SK-N-SH treated with all-trans-retinoic acid at 6 μM for 48 hours (cell line): ENCODE measurements at regions not wholly inside any gene's neighbourhood (a gene's known extent, or its start where the extent isn't known, plus 50 kb on each side); places are given as distances from the start of the nearest gene placed in this dataset.

ENCODE experiments used
- ARNTL ChIP-seq: fragments of 450-650 bp; formaldehyde crosslinking; IDR thresholded peaks from 2 replicates; pipeline ENCODE4 v1.5.0; 2020; ENCODE audit warnings: low read depth, mild to moderate bottlenecking, moderate library complexity, borderline replicate concordance
- CSDC2 ChIP-seq: fragments of 250-450 bp; sonication (Bioruptor Pico); IDR thresholded peaks from 2 replicates; pipeline ENCODE4 v1.5.0; 2020; ENCODE audit warnings: mild to moderate bottlenecking, moderate library complexity
- GLIS3 ChIP-seq: fragments of 250-450 bp; sonication (Bioruptor Pico); IDR thresholded peaks from 2 replicates; pipeline ENCODE4 v1.5.0; 2020; ENCODE audit warnings: mild to moderate bottlenecking, moderate library complexity
- OSR1 ChIP-seq: fragments of 250-450 bp; sonication (Bioruptor Pico); IDR thresholded peaks from 2 replicates; pipeline ENCODE4 v1.8.0; 2022; ENCODE audit warnings: moderate library complexity, mild to moderate bottlenecking, inconsistent platforms
- RARB ChIP-seq: fragments of 250-450 bp; sonication (Bioruptor Pico); IDR thresholded peaks from 2 replicates; pipeline ENCODE4 v1.8.0; 2021; ENCODE audit warnings: mild to moderate bottlenecking, moderate library complexity
- SNAI2 ChIP-seq: fragments of 250-450 bp; sonication (Bioruptor Pico); IDR thresholded peaks from 2 replicates; pipeline ENCODE4 v1.5.0; 2020; ENCODE audit warnings: mild to moderate bottlenecking, moderate library complexity
- ZFP3 ChIP-seq: fragments of 250-450 bp; sonication (Bioruptor Pico); IDR thresholded peaks from 2 replicates; pipeline ENCODE4 v1.5.0; 2020; ENCODE audit warnings: mild to moderate bottlenecking, moderate library complexity
- ZFP30 ChIP-seq: fragments of 450-650 bp; formaldehyde crosslinking; IDR thresholded peaks from 2 replicates; pipeline ENCODE4 v1.5.0; 2022; ENCODE audit warnings: mild to moderate bottlenecking, moderate library complexity
- TF ChIP-seq, protein P1 (sequence below): fragments of 250-450 bp; sonication (Bioruptor Pico); IDR thresholded peaks from 2 replicates; pipeline ENCODE4 v1.5.1; 2021; ENCODE audit warnings: mild to moderate bottlenecking, moderate library complexity
- TF ChIP-seq, protein P2 (sequence below): fragments of 250-450 bp; sonication (Bioruptor Pico); IDR thresholded peaks from 2 replicates; pipeline ENCODE4 v1.5.0; 2020; ENCODE audit warnings: mild to moderate bottlenecking, moderate library complexity

DNA sequence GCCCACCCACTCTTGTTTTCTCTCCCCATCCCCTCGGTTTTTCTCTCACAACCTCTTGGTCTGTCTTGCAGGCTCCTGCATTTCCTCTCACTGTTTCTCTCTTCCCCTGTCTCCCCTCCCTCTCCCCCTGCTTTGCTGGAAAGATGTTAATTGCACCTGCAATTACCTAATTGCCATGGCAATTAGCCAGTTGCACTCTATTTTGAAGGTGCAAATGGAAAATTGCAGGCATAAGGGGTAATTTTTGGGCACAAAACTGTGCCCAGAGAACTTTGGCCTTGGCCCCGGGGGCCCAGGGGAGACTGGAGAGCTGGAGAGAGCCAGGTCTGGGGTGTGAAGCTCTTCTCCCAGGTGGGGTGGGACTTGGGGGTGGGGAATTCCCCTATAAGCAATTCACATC is 164.5 kb upstream of the TLE3 start:
- TF ChIP-seq CSDC2 (CRISPR knock-in tag) (no peak), ZFP30 (no peak), OSR1 (CRISPR knock-in tag) (no peak), ARNTL (no peak), RARB (no peak), SNAI2 (CRISPR knock-in tag) (no peak), ZFP3 (no peak), GLIS3 (CRISPR knock-in tag) (no peak)
- TF ChIP-seq, protein P1, sequence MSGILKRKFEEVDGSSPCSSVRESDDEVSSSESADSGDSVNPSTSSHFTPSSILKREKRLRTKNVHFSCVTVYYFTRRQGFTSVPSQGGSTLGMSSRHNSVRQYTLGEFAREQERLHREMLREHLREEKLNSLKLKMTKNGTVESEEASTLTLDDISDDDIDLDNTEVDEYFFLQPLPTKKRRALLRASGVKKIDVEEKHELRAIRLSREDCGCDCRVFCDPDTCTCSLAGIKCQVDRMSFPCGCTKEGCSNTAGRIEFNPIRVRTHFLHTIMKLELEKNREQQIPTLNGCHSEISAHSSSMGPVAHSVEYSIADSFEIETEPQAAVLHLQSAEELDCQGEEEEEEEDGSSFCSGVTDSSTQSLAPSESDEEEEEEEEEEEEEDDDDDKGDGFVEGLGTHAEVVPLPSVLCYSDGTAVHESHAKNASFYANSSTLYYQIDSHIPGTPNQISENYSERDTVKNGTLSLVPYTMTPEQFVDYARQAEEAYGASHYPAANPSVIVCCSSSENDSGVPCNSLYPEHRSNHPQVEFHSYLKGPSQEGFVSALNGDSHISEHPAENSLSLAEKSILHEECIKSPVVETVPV (CRISPR knock-in tag), result no peak
- TF ChIP-seq, protein P2, sequence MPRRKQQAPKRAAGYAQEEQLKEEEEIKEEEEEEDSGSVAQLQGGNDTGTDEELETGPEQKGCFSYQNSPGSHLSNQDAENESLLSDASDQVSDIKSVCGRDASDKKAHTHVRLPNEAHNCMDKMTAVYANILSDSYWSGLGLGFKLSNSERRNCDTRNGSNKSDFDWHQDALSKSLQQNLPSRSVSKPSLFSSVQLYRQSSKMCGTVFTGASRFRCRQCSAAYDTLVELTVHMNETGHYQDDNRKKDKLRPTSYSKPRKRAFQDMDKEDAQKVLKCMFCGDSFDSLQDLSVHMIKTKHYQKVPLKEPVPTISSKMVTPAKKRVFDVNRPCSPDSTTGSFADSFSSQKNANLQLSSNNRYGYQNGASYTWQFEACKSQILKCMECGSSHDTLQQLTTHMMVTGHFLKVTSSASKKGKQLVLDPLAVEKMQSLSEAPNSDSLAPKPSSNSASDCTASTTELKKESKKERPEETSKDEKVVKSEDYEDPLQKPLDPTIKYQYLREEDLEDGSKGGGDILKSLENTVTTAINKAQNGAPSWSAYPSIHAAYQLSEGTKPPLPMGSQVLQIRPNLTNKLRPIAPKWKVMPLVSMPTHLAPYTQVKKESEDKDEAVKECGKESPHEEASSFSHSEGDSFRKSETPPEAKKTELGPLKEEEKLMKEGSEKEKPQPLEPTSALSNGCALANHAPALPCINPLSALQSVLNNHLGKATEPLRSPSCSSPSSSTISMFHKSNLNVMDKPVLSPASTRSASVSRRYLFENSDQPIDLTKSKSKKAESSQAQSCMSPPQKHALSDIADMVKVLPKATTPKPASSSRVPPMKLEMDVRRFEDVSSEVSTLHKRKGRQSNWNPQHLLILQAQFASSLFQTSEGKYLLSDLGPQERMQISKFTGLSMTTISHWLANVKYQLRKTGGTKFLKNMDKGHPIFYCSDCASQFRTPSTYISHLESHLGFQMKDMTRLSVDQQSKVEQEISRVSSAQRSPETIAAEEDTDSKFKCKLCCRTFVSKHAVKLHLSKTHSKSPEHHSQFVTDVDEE (CRISPR knock-in tag), result no peak
